Ecto neural progenitor cell (in vitro differentiated cells): ENCODE measurements at regions not wholly inside any gene's neighbourhood (a gene's known extent, or its start where the extent isn't known, plus 50 kb on each side); places are given as distances from the start of the nearest gene placed in this dataset.
A peak's percentile ranks its signal among the peaks of the same experiment; 100 is the strongest.

ENCODE experiments used
- DNase-seq: peaks from one replicate; pipeline ENCODE4 v3.0.0-alpha.2; 2018; ENCODE audit warnings: low spot score

- peak; percentile 32 for DNase-seq
Measured at GRCh38 chr11:130804306-130805076, 111.8 kb downstream of the SNX19 start.

GRCh38 chr11:130806746-130807145, 109.5 kb downstream of the SNX19 start:
- peak; percentile 27 for DNase-seq

- peak; percentile 11 for DNase-seq
Measured at GRCh38 chr11:130808541-130808940, 107.7 kb downstream of the SNX19 start.

GRCh38 chr11:130813196-130813595, 103.1 kb downstream of the SNX19 start:
- DNase-seq, result no peak

GRCh38 chr11:130813638-130814037, 102.6 kb downstream of the SNX19 start:
- no peak for DNase-seq

- DNase-seq, result no peak
Measured at GRCh38 chr11:130814440-130815096, 101.7 kb downstream of the SNX19 start.

GRCh38 chr11:130815097-130815802, 101.0 kb downstream of the SNX19 start:
- no peak for DNase-seq

GRCh38 chr11:130815956-130816355, 100.3 kb downstream of the SNX19 start:
- no peak for DNase-seq

- no peak for DNase-seq
Measured at GRCh38 chr11:130816546-130817329, 99.5 kb downstream of the SNX19 start.

GRCh38 chr11:130817330-130817944, 98.8 kb downstream of the SNX19 start:
- DNase-seq, result no peak

GRCh38 chr11:130819625-130820024, 96.7 kb downstream of the SNX19 start:
- DNase-seq, result no peak
